DMS53 treated with DMSO at 0.1 percent for 48 hours (cell line): ENCODE measurements at regions not wholly inside any gene's neighbourhood (a gene's known extent, or its start where the extent isn't known, plus 50 kb on each side); places are given as distances from the start of the nearest gene placed in this dataset.
A peak's percentile ranks its signal among the peaks of the same experiment; 100 is the strongest.
"Not testable (repeated sequence)": the region's sequence is repeated elsewhere in the genome, so short reads cannot be mapped to it uniquely, and the experiment has no call there.

ENCODE experiments used
- DNase-seq: peaks from one replicate; lab custom pipeline; 2025; ENCODE audit not compliant: unreplicated experiment; lab: John Stamatoyannopoulos, UW

- no peak for DNase-seq
Measured at GRCh38 chr7:17437586-17437985, 139.1 kb downstream of the AHR start.

- DNase-seq, result not testable (repeated sequence)
Measured at GRCh38 chr7:17440025-17440784, 141.8 kb downstream of the AHR start.

- no peak for DNase-seq
Measured at GRCh38 chr7:17440831-17441230, 142.4 kb downstream of the AHR start.

- no peak for DNase-seq
Measured at GRCh38 chr7:17441557-17441956, 143.1 kb downstream of the AHR start.

GRCh38 chr7:17444151-17444550, 145.7 kb downstream of the AHR start:
- DNase-seq, result no peak

- DNase-seq, result peak; percentile 69
Measured at GRCh38 chr7:17444673-17445072, 146.2 kb downstream of the AHR start.

GRCh38 chr7:17446340-17446739, 147.9 kb downstream of the AHR start:
- no peak for DNase-seq

GRCh38 chr7:17447728-17448478, 149.5 kb downstream of the AHR start:
- DNase-seq, result no peak

GRCh38 chr7:17448479-17449423, 150.3 kb downstream of the AHR start:
- peak; percentile 26 for DNase-seq

GRCh38 chr7:17456541-17456940, 158.1 kb downstream of the AHR start:
- no peak for DNase-seq

GRCh38 chr7:17460001-17460400, 161.5 kb downstream of the AHR start:
- no peak for DNase-seq

- DNase-seq, result no peak
Measured at GRCh38 chr7:17460665-17461064, 162.2 kb downstream of the AHR start.

- no peak for DNase-seq
Measured at GRCh38 chr7:17462131-17462631, 163.7 kb downstream of the AHR start.

GRCh38 chr7:17463511-17464085, 165.1 kb downstream of the AHR start:
- DNase-seq, result no peak

- no peak for DNase-seq
Measured at GRCh38 chr7:17466216-17466615, 167.8 kb downstream of the AHR start.

GRCh38 chr7:17467386-17467945, 169.0 kb downstream of the AHR start:
- DNase-seq, result no peak

GRCh38 chr7:17471325-17471724, 172.9 kb downstream of the AHR start:
- no peak for DNase-seq

- no peak for DNase-seq
Measured at GRCh38 chr7:17472518-17472917, 174.1 kb downstream of the AHR start.

GRCh38 chr7:17472939-17473338, 174.5 kb downstream of the AHR start:
- DNase-seq, result no peak

GRCh38 chr7:17474724-17475344, 176.4 kb downstream of the AHR start:
- DNase-seq, result no peak
